ENCODE measurements at regions not wholly inside any gene's neighbourhood (a gene's known extent, or its start where the extent isn't known, plus 50 kb on each side); places are given as distances from the start of the nearest gene placed in this dataset.

DNA sequence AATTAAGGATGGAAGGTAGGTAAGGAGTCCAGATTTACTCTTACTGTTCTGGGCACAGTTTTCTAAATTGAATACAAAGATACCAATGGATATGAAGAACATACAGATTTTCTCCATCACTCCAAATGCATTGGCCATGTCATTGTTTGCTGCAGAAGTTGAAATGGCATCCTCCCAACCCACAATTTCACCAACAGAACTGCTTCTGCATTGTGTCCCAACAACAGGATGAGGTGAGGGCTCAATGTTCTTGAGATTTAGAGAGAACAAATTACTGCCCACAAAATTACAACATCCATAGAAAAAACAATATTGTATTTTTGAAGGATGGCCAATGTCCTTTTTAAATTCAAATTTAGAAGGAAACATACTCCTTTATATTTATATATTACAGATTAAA is 88.9 kb downstream of the NUDT12 start:
- Histone ChIP-seq H3K27ac (ENCODE audit: low read depth, low read length, poor library complexity, severe bottlenecking) (no peak overlapping the region), H3K9me3 (ENCODE audit: low read length) (no peaks in the 10 kb centered on the region), H3K4me1 (ENCODE audit: insufficient read depth, low read length, severe bottlenecking) (no peaks in the 10 kb centered on the region), H3K9me2 (ENCODE audit: low read depth, low read length) (no peaks in the 10 kb centered on the region), H2AFZ (ENCODE audit: low read length) (no peak overlapping the region), H3K79me2 (ENCODE audit: insufficient read depth, low read length) (no peaks in the 10 kb centered on the region), H3K9ac (ENCODE audit: low read length) (no peak overlapping the region), H3K4me2 (ENCODE audit: low read length) (no peak overlapping the region), H3K4me3 (ENCODE audit: low read depth, low read length, poor library complexity, severe bottlenecking) (no peak overlapping the region), H4K20me1 (ENCODE audit: insufficient read depth, low read length) (no peaks in the 10 kb centered on the region), H3K27me3 (ENCODE audit: insufficient read depth, low read length) (no peaks in the 10 kb centered on the region), H3K36me3 (ENCODE audit: insufficient read depth, low read length) (no peaks in the 10 kb centered on the region), H3F3A (ENCODE audit: insufficient read depth, low read length) (no peaks in the 10 kb centered on the region)
- TF ChIP-seq, protein P1, sequence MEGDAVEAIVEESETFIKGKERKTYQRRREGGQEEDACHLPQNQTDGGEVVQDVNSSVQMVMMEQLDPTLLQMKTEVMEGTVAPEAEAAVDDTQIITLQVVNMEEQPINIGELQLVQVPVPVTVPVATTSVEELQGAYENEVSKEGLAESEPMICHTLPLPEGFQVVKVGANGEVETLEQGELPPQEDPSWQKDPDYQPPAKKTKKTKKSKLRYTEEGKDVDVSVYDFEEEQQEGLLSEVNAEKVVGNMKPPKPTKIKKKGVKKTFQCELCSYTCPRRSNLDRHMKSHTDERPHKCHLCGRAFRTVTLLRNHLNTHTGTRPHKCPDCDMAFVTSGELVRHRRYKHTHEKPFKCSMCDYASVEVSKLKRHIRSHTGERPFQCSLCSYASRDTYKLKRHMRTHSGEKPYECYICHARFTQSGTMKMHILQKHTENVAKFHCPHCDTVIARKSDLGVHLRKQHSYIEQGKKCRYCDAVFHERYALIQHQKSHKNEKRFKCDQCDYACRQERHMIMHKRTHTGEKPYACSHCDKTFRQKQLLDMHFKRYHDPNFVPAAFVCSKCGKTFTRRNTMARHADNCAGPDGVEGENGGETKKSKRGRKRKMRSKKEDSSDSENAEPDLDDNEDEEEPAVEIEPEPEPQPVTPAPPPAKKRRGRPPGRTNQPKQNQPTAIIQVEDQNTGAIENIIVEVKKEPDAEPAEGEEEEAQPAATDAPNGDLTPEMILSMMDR (IDR thresholded peaks at IDR 0.05; ENCODE audit: low read length): no peak
- no peak for TF ChIP-seq EZH2 (IDR thresholded peaks at IDR 0.05; ENCODE audit: borderline replicate concordance, low read length)

DNA sequence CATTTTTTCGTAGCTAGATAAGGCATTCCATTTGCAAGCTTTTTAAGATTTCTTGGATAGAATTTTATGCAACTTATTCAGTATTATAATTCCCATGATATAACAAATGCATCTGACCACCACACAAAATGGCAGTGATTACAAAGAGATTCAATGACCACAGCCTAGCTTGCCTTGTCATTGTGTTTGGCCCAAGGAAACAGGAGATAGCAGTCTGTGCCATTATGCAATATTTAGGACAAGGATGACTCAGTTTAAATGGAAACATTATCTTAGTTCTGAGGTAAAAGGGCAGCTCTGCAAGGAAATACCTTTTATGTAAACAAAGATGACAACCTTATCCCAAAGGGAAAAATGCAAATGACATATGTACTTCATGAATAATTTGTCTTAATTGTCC is 89.8 kb downstream of the NUDT12 start:
- no peaks in the 10 kb centered on the region for H3K9me3 ChIP-seq (ENCODE audit: low read length)
- no peaks in the 10 kb centered on the region for H3K4me1 ChIP-seq (ENCODE audit: insufficient read depth, low read length, severe bottlenecking)
- TF ChIP-seq, protein P1 (IDR thresholded peaks at IDR 0.05; ENCODE audit: low read length): no peak
- TF ChIP-seq EZH2 (IDR thresholded peaks at IDR 0.05; ENCODE audit: borderline replicate concordance, low read length): no peak
- no peaks in the 10 kb centered on the region for H3F3A ChIP-seq (ENCODE audit: insufficient read depth, low read length)
- H3K27ac ChIP-seq (ENCODE audit: low read depth, low read length, poor library complexity, severe bottlenecking): no peak overlapping the region
- H3K9me2 ChIP-seq (ENCODE audit: low read depth, low read length): no peaks in the 10 kb centered on the region
- no peaks in the 10 kb centered on the region for H4K20me1 ChIP-seq (ENCODE audit: insufficient read depth, low read length)
- no peaks in the 10 kb centered on the region for H3K36me3 ChIP-seq (ENCODE audit: insufficient read depth, low read length)
- no peak overlapping the region for H3K9ac ChIP-seq (ENCODE audit: low read length)
- no peaks in the 10 kb centered on the region for H3K27me3 ChIP-seq (ENCODE audit: insufficient read depth, low read length)
- H3K4me3 ChIP-seq (ENCODE audit: low read depth, low read length, poor library complexity, severe bottlenecking): no peak overlapping the region
- no peak overlapping the region for H2AFZ ChIP-seq (ENCODE audit: low read length)
- no peak overlapping the region for H3K4me2 ChIP-seq (ENCODE audit: low read length)
- H3K79me2 ChIP-seq (ENCODE audit: insufficient read depth, low read length): no peaks in the 10 kb centered on the region

DNA sequence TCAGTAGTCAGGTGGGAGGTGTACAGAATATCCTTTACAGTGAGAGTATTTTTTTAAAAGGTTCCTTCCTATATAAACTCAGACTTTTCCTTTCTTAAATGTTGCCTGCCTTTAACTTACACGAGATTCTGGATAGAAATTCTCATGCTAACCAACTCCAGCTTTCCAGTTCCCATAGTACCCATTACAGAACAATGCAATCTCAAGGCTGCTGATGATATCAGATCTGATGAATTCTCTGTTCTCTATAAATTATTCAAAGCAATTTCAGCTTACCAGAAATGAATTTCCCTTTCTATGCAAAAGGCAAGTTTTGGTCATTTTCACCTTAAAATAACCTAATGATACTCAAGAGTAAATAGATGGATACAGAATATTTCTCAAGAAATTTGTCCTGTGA is 90.3 kb downstream of the NUDT12 start:
- H3K4me2 ChIP-seq (ENCODE audit: low read length): no peak overlapping the region
- H3K4me3 ChIP-seq (ENCODE audit: low read depth, low read length, poor library complexity, severe bottlenecking): no peak overlapping the region
- no peaks in the 10 kb centered on the region for H3K4me1 ChIP-seq (ENCODE audit: insufficient read depth, low read length, severe bottlenecking)
- no peaks in the 10 kb centered on the region for H3K9me3 ChIP-seq (ENCODE audit: low read length)
- no peaks in the 10 kb centered on the region for H4K20me1 ChIP-seq (ENCODE audit: insufficient read depth, low read length)
- no peaks in the 10 kb centered on the region for H3F3A ChIP-seq (ENCODE audit: insufficient read depth, low read length)
- H3K27ac ChIP-seq (ENCODE audit: low read depth, low read length, poor library complexity, severe bottlenecking): no peak overlapping the region
- H3K27me3 ChIP-seq (ENCODE audit: insufficient read depth, low read length): no peaks in the 10 kb centered on the region
- H2AFZ ChIP-seq (ENCODE audit: low read length): no peak overlapping the region
- no peaks in the 10 kb centered on the region for H3K36me3 ChIP-seq (ENCODE audit: insufficient read depth, low read length)
- H3K9ac ChIP-seq (ENCODE audit: low read length): no peak overlapping the region
- H3K9me2 ChIP-seq (ENCODE audit: low read depth, low read length): no peaks in the 10 kb centered on the region
- H3K79me2 ChIP-seq (ENCODE audit: insufficient read depth, low read length): no peaks in the 10 kb centered on the region
- TF ChIP-seq, protein P1 (IDR thresholded peaks at IDR 0.05; ENCODE audit: low read length): no peak
- no peak for TF ChIP-seq EZH2 (IDR thresholded peaks at IDR 0.05; ENCODE audit: borderline replicate concordance, low read length)

All from OCI-LY1 (cell line).